Thoracic aorta (tissue), 2 donors: ENCODE measurements at regions not wholly inside any gene's neighbourhood (a gene's known extent, or its start where the extent isn't known, plus 50 kb on each side); places are given as distances from the start of the nearest gene placed in this dataset.
A peak's percentile ranks its signal among the peaks of the same experiment; 100 is the strongest.

Source experiments
- ATAC-seq: fragments of 150-250 bp; one replicate; pipeline ENCODE4 v1.8.0; 2017; ENCODE audit warnings: low read depth; ENCODE audit not compliant: insufficient number of reproducible peaks, low FRiP score
- DNase-seq: peaks from one replicate; pipeline ENCODE4 v3.0.0-alpha.2; 2020; ENCODE audit warnings: low spot score
- H3K27ac ChIP-seq, 2 donors: fragments of 200-600 bp; sonication (generic); 1 replicate in 1 of 2; 2 replicates in 1 of 2; pipeline ENCODE4 v1.5.1; 2016; ENCODE audit warnings: mild to moderate bottlenecking in 2 of 2, moderate library complexity in 2 of 2
- H3K27me3 ChIP-seq: fragments of 200-600 bp; sonication (generic); replicated peaks from 2 replicates; pipeline ENCODE4 v1.6.0; 2016; ENCODE audit warnings: mild to moderate bottlenecking; ENCODE audit not compliant: insufficient read depth
- H3K36me3 ChIP-seq: fragments of 200-600 bp; sonication (generic); one replicate; pipeline ENCODE4 v1.5.1; 2016
- H3K4me1 ChIP-seq, 2 donors: fragments of 200-600 bp; sonication (generic); 1 replicate in 1 of 2; 2 replicates in 1 of 2; pipeline versions ENCODE4 v1.5.1 to v1.6.0; 2016; ENCODE audit warnings: low read depth in 2 of 2, mild to moderate bottlenecking in 1 of 2; ENCODE audit not compliant: control insufficient read depth in 1 of 2
- H3K4me3 ChIP-seq: fragments of 200-600 bp; sonication (generic); 2 replicates; pipeline ENCODE4 v1.5.1; 2016; ENCODE audit warnings: mild to moderate bottlenecking
- H3K9me3 ChIP-seq: fragments of 200-600 bp; sonication (generic); 2 replicates; pipeline ENCODE4 v1.5.1; 2016
- CTCF ChIP-seq: fragments of 200-600 bp; sonication (generic); IDR thresholded peaks from one replicate; pipeline ENCODE4 v1.5.1; 2019; ENCODE audit warnings: antibody characterized with exemption

- no peak for TF ChIP-seq CTCF
- Histone ChIP-seq H3K4me3 (no peak overlapping the region), H3K27me3 (no peaks in the 10 kb centered on the region), H3K4me1 (no peaks in the 10 kb centered on the region), H3K9me3 (no peaks in the 10 kb centered on the region), H3K36me3 (no peaks in the 10 kb centered on the region), H3K27ac (no peak overlapping the region)
- DNase-seq, result no peak
- no peak for ATAC-seq
Measured at GRCh38 chr5:106691701-106692100, 979.0 kb downstream of the EFNA5 start.

- H3K27me3 ChIP-seq, result no peaks in the 10 kb centered on the region
- no peak for DNase-seq
- TF ChIP-seq CTCF, result no peak
- no peaks in the 10 kb centered on the region for H3K4me1 ChIP-seq
- no peak for ATAC-seq
- H3K9me3 ChIP-seq, result no peaks in the 10 kb centered on the region
- H3K36me3 ChIP-seq, result no peaks in the 10 kb centered on the region
- no peak overlapping the region for H3K27ac ChIP-seq
- H3K4me3 ChIP-seq, result no peak overlapping the region
Measured at GRCh38 chr5:106690585-106690984, 980.2 kb downstream of the EFNA5 start.

- no peaks in the 10 kb centered on the region for H3K36me3 ChIP-seq
- no peaks in the 10 kb centered on the region for H3K27me3 ChIP-seq
- ATAC-seq (no peak), DNase-seq (no peak)
- H3K4me1 ChIP-seq, result peaks cover 5 to 6% of the 10 kb centered on the region in 2 donors
- peak overlapping the region; percentile 54 for H3K4me3 ChIP-seq
- peak overlapping the region; percentile 23 to 35 for H3K27ac ChIP-seq
- TF ChIP-seq CTCF, result no peak
- no peaks in the 10 kb centered on the region for H3K9me3 ChIP-seq
Measured at GRCh38 chr5:106680330-106680729, 990.4 kb downstream of the EFNA5 start.

- no peak overlapping the region for H3K27ac ChIP-seq
- DNase-seq (no peak), ATAC-seq (no peak)
- H3K4me1 ChIP-seq, result peaks cover 5 to 6% of the 10 kb centered on the region in 2 donors
- no peak overlapping the region for H3K4me3 ChIP-seq
- TF ChIP-seq CTCF, result no peak
- no peaks in the 10 kb centered on the region for H3K27me3 ChIP-seq
- no peaks in the 10 kb centered on the region for H3K9me3 ChIP-seq
- H3K36me3 ChIP-seq, result no peaks in the 10 kb centered on the region
Measured at GRCh38 chr5:106677057-106677456, 993.7 kb downstream of the EFNA5 start.

- no peak for ATAC-seq
- no peak for TF ChIP-seq CTCF
- H3K9me3 ChIP-seq, result no peaks in the 10 kb centered on the region
Measured at GRCh38 chr5:106675687-106676086, 995.0 kb downstream of the EFNA5 start.

More at GRCh38 chr5:106675687-106676086, 995.0 kb downstream of the EFNA5 start:
- no peaks in the 10 kb centered on the region for H3K27me3 ChIP-seq
- H3K4me3 ChIP-seq, result no peak overlapping the region
- no peaks in the 10 kb centered on the region for H3K36me3 ChIP-seq
- no peak overlapping the region for H3K27ac ChIP-seq
- peaks cover 0 to 2% of the 10 kb centered on the region in 2 donors for H3K4me1 ChIP-seq
- DNase-seq, result no peak
